GM04503 (cell line): ENCODE measurements at regions not wholly inside any gene's neighbourhood (a gene's known extent, or its start where the extent isn't known, plus 50 kb on each side); places are given as distances from the start of the nearest gene placed in this dataset.

Experiments used
- DNase-seq: peaks from one replicate; pipeline ENCODE4 v3.0.0-alpha.2; 2012; ENCODE audit warnings: low read depth

GRCh38 chr1:29439615-29440014 lies 203.3 kb downstream of the PTPRU start:
- no peak for DNase-seq

GRCh38 chr1:29438991-29439390 lies 202.7 kb downstream of the PTPRU start:
- no peak for DNase-seq

- no peak for DNase-seq
Measured at GRCh38 chr1:29437946-29438345, 201.6 kb downstream of the PTPRU start.

GRCh38 chr1:29436181-29436785 lies 200.0 kb downstream of the PTPRU start:
- DNase-seq, result no peak

- no peak for DNase-seq
Measured at GRCh38 chr1:29433830-29434229, 197.5 kb downstream of the PTPRU start.

- DNase-seq, result no peak
Measured at GRCh38 chr1:29431138-29431537, 194.8 kb downstream of the PTPRU start.

- no peak for DNase-seq
Measured at GRCh38 chr1:29429656-29430055, 193.3 kb downstream of the PTPRU start.

- DNase-seq, result no peak
Measured at GRCh38 chr1:29428997-29429396, 192.7 kb downstream of the PTPRU start.

- DNase-seq, result no peak
Measured at GRCh38 chr1:29428280-29428615, 191.9 kb downstream of the PTPRU start.

- DNase-seq, result no peak
Measured at GRCh38 chr1:29427614-29428279, 191.4 kb downstream of the PTPRU start.

- DNase-seq, result no peak
Measured at GRCh38 chr1:29426701-29427279, 190.5 kb downstream of the PTPRU start.

GRCh38 chr1:29425631-29426030 lies 189.3 kb downstream of the PTPRU start:
- no peak for DNase-seq

- no peak for DNase-seq
Measured at GRCh38 chr1:29424266-29424665, 187.9 kb downstream of the PTPRU start.

- no peak for DNase-seq
Measured at GRCh38 chr1:29420202-29420601, 183.9 kb downstream of the PTPRU start.

GRCh38 chr1:29417971-29418370 lies 181.6 kb downstream of the PTPRU start:
- DNase-seq, result no peak

- no peak for DNase-seq
Measured at GRCh38 chr1:29417147-29417858, 181.0 kb downstream of the PTPRU start.

GRCh38 chr1:29416267-29417146 lies 180.2 kb downstream of the PTPRU start:
- DNase-seq, result no peak

- DNase-seq, result no peak
Measured at GRCh38 chr1:29415861-29416260, 179.5 kb downstream of the PTPRU start.

- no peak for DNase-seq
Measured at GRCh38 chr1:29415156-29415830, 179.0 kb downstream of the PTPRU start.

- no peak for DNase-seq
Measured at GRCh38 chr1:29414086-29414485, 177.8 kb downstream of the PTPRU start.

- DNase-seq, result no peak
Measured at GRCh38 chr1:29413661-29414060, 177.3 kb downstream of the PTPRU start.

GRCh38 chr1:29412591-29412990 lies 176.3 kb downstream of the PTPRU start:
- no peak for DNase-seq
